ENCODE measurements at regions not wholly inside any gene's neighbourhood (a gene's known extent, or its start where the extent isn't known, plus 50 kb on each side); places are given as distances from the start of the nearest gene placed in this dataset.

- Histone ChIP-seq H3K36me3 (no peaks in the 10 kb centered on the region), H3K27ac (no peak overlapping the region), H3K4me1 (no peaks in the 10 kb centered on the region), H3K27me3 (no peaks in the 10 kb centered on the region), H3K9me3 (no peaks in the 10 kb centered on the region), H3K4me3 (no peak overlapping the region)
- TF ChIP-seq EP300 (IDR thresholded peaks at IDR 0.05; ENCODE audit: low read depth): no peak
- no peak for TF ChIP-seq POLR2A (IDR thresholded peaks at IDR 0.05)
- no peak for TF ChIP-seq POLR2AphosphoS5 (IDR thresholded peaks at IDR 0.05)
- in situ Hi-C loops (cut with MboI; ENCODE audit: low pct_ligation_motif_present in 1 of 4, low pct_unique_long_range_greater_than_20kb in 1 of 4, low sequenced_read_pairs in 3 of 4): no loop called here
- no peak for DNase-seq
- WGBS, 2 donors (ENCODE audit: low coverage in 1 of 2): 31 to 45% methylated on average over 2 of the region's 2 CpGs
- intact Hi-C loops (cut with DNase I; ENCODE audit: low total_unique reads): no loop called here
Observed at GRCh38 chr11:15485432-15485831, 370.7 kb downstream of the INSC start.

DNA sequence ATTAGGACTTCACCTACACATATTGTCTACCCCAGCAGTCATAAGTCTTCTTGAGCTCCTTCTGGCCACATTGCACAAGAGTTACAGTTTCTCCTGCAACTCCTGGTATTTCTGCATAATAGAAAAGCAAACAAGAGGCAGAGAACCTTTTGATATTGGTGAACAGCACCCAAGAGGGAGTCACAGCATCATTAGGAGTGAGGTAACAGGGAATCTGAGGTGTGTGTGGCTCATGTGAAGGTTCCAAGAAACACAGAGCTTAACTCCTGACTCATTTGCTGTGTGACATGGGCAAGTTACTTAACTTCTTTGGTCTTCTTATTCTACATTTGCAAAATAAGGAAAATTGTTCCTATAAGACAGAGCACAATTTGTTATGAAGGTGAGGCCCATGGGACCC, 374.6 kb downstream of the INSC start:
- TF ChIP-seq CTCF (IDR thresholded peaks at IDR 0.05) (no peak), POLR2A (IDR thresholded peaks at IDR 0.05) (no peak), EP300 (IDR thresholded peaks at IDR 0.05; ENCODE audit: low read depth) (no peak), POLR2AphosphoS5 (IDR thresholded peaks at IDR 0.05) (no peak)
- no peak overlapping the region for H3K27ac ChIP-seq
- H3K4me1 ChIP-seq: peaks cover 0 to 4% (median 0%) of the 10 kb centered on the region in 4 donors
- DNase-seq: no peak
- no peaks in the 10 kb centered on the region for H3K27me3 ChIP-seq
- H3K9me3 ChIP-seq: no peaks in the 10 kb centered on the region
- no peaks in the 10 kb centered on the region for H3K36me3 ChIP-seq
- in situ Hi-C loops (cut with MboI; ENCODE audit: low pct_ligation_motif_present in 1 of 4, low pct_unique_long_range_greater_than_20kb in 1 of 4, low sequenced_read_pairs in 3 of 4) (no loop called here), intact Hi-C loops (cut with DNase I; ENCODE audit: low total_unique reads) (no loop called here)
- H3K4me3 ChIP-seq: no peak overlapping the region

- H3K9me3 ChIP-seq: no peaks in the 10 kb centered on the region
- in situ Hi-C loops (cut with MboI; ENCODE audit: low pct_ligation_motif_present in 1 of 4, low pct_unique_long_range_greater_than_20kb in 1 of 4, low sequenced_read_pairs in 3 of 4): no loop called here
- no peak for DNase-seq
- H3K36me3 ChIP-seq: no peaks in the 10 kb centered on the region
- intact Hi-C loops (cut with DNase I; ENCODE audit: low total_unique reads): no loop called here
- H3K4me1 ChIP-seq: peaks cover 0 to 5% (median 0%) of the 10 kb centered on the region in 4 donors
- TF ChIP-seq CTCF (IDR thresholded peaks at IDR 0.05) (no peak), POLR2A (IDR thresholded peaks at IDR 0.05) (no peak), EP300 (IDR thresholded peaks at IDR 0.05; ENCODE audit: low read depth) (no peak), POLR2AphosphoS5 (IDR thresholded peaks at IDR 0.05) (no peak)
- 83 to 95% methylated on average over 1 of the region's 1 CpG for WGBS, 2 donors (ENCODE audit: low coverage in 1 of 2)
- no peak overlapping the region for H3K27ac ChIP-seq
- H3K27me3 ChIP-seq: no peaks in the 10 kb centered on the region
- H3K4me3 ChIP-seq: no peak overlapping the region
Observed at GRCh38 chr11:15490535-15490934, 375.8 kb downstream of the INSC start.

DNA sequence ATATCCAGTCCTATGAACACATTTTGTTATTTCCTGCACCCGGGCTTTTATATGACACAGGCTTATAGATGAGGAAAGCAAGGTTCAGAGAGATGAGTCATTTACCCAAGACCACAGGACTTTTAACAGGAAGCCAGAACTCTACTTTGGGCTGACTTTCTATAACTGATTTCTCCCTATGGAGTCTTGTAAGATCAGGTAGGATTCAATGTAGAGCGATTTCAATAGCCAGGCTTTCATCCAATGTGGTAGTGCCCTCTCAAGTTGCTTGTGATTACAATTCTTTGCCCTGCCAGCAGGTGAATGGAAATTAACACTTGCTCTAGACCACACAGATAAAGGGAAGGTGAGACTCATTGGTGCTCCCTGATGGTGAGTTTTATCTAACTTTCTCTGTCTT, 378.3 kb downstream of the INSC start:
- Histone ChIP-seq H3K27ac (no peak overlapping the region), H3K36me3 (no peaks in the 10 kb centered on the region), H3K27me3 (no peaks in the 10 kb centered on the region), H3K9me3 (no peaks in the 10 kb centered on the region), H3K4me1 (peaks cover 0 to 8% (median 0%) of the 10 kb centered on the region in 4 donors), H3K4me3 (no peak overlapping the region)
- WGBS, 2 donors (ENCODE audit: low coverage in 1 of 2): 64 to 100% methylated on average over 1 to 2 of the region's 2 CpGs
- in situ Hi-C loops (cut with MboI; ENCODE audit: low pct_ligation_motif_present in 1 of 4, low pct_unique_long_range_greater_than_20kb in 1 of 4, low sequenced_read_pairs in 3 of 4) (no loop called here), intact Hi-C loops (cut with DNase I; ENCODE audit: low total_unique reads) (no loop called here)
- no peak for DNase-seq
- no peak for TF ChIP-seq EP300 (IDR thresholded peaks at IDR 0.05; ENCODE audit: low read depth)
- TF ChIP-seq POLR2A (IDR thresholded peaks at IDR 0.05): no peak
- TF ChIP-seq POLR2AphosphoS5 (IDR thresholded peaks at IDR 0.05): no peak
- TF ChIP-seq CTCF (IDR thresholded peaks at IDR 0.05): no peak

DNA sequence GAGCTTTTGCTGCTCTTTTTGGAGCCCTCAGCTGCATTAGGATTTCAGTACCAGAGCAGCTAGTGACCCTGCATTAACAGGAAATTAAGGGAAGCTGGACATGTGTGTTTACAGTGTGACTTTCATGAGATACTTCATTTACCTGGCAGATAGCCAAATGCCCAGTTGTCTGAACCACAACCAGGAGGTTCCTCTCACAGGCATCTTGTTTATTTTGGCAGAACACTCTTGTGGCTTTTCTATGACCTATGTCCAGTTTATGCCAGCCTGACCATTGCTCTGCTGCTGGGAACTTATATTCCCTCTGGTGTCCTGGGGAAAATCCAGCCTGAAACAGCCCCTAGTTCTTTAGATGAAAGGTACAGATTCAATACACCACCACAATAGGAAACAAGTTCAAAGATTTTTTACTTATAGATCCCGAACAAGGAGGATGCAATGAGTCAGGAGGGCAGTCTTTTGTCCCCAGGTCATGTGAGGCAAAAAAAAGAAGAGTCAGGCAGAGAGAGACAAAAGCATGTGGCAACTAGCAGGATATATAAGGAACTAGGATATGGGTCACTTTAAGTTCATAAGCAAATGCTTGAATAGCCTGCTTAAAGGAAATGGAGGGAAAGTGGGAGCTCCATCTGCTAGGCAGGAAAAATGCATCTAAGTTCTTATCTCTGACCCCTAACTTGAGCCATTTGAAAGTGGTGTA, 379.3 kb downstream of the INSC start:
- Histone ChIP-seq H3K27ac (no peak overlapping the region), H3K36me3 (no peaks in the 10 kb centered on the region), H3K4me3 (no peak overlapping the region), H3K9me3 (no peaks in the 10 kb centered on the region), H3K4me1 (peaks cover 0 to 8% (median 0%) of the 10 kb centered on the region in 4 donors), H3K27me3 (no peaks in the 10 kb centered on the region)
- in situ Hi-C loops (cut with MboI; ENCODE audit: low pct_ligation_motif_present in 1 of 4, low pct_unique_long_range_greater_than_20kb in 1 of 4, low sequenced_read_pairs in 3 of 4) (no loop called here), intact Hi-C loops (cut with DNase I; ENCODE audit: low total_unique reads) (no loop called here)
- TF ChIP-seq EP300 (IDR thresholded peaks at IDR 0.05; ENCODE audit: low read depth) (no peak), POLR2A (IDR thresholded peaks at IDR 0.05) (no peak), CTCF (IDR thresholded peaks at IDR 0.05) (no peak), POLR2AphosphoS5 (IDR thresholded peaks at IDR 0.05) (no peak)
- DNase-seq: no peak
- WGBS, 2 donors (ENCODE audit: low coverage in 1 of 2): 63% methylated on average over 1 of the region's 1 CpG; no CpG with 5 or more reads in 1 of the 2 donors
